ENCODE measurements at regions not wholly inside any gene's neighbourhood (a gene's known extent, or its start where the extent isn't known, plus 50 kb on each side); places are given as distances from the start of the nearest gene placed in this dataset.
"Not testable (repeated sequence)": the region's sequence is repeated elsewhere in the genome, so short reads cannot be mapped to it uniquely, and the experiment has no call there.

DNA sequence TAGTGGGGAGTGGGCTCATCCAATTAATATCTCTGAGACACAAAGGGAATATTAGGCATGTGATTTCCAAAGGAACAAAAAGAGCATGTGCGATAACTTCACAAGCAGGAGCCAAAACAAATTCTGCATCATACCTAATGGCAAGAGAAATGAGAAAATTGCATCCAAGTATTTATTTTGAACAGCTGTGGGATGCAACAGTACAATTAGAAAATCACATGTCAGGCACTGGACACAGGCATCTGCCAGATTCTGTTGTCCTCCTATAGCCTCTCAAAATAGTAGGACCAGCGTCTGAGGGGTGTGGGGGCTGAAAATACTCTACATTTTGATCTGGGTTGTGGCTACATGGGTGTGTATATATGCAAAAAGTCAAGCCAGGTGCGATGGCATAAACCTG is 66.3 kb downstream of the EDN1 start:
- TF ChIP-seq, protein P1, sequence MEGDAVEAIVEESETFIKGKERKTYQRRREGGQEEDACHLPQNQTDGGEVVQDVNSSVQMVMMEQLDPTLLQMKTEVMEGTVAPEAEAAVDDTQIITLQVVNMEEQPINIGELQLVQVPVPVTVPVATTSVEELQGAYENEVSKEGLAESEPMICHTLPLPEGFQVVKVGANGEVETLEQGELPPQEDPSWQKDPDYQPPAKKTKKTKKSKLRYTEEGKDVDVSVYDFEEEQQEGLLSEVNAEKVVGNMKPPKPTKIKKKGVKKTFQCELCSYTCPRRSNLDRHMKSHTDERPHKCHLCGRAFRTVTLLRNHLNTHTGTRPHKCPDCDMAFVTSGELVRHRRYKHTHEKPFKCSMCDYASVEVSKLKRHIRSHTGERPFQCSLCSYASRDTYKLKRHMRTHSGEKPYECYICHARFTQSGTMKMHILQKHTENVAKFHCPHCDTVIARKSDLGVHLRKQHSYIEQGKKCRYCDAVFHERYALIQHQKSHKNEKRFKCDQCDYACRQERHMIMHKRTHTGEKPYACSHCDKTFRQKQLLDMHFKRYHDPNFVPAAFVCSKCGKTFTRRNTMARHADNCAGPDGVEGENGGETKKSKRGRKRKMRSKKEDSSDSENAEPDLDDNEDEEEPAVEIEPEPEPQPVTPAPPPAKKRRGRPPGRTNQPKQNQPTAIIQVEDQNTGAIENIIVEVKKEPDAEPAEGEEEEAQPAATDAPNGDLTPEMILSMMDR (conservative IDR thresholded peaks at IDR 0.05; ENCODE audit: low read depth, low read length): no peak
- DNase-seq (ENCODE audit: low read depth): no peak

DNA sequence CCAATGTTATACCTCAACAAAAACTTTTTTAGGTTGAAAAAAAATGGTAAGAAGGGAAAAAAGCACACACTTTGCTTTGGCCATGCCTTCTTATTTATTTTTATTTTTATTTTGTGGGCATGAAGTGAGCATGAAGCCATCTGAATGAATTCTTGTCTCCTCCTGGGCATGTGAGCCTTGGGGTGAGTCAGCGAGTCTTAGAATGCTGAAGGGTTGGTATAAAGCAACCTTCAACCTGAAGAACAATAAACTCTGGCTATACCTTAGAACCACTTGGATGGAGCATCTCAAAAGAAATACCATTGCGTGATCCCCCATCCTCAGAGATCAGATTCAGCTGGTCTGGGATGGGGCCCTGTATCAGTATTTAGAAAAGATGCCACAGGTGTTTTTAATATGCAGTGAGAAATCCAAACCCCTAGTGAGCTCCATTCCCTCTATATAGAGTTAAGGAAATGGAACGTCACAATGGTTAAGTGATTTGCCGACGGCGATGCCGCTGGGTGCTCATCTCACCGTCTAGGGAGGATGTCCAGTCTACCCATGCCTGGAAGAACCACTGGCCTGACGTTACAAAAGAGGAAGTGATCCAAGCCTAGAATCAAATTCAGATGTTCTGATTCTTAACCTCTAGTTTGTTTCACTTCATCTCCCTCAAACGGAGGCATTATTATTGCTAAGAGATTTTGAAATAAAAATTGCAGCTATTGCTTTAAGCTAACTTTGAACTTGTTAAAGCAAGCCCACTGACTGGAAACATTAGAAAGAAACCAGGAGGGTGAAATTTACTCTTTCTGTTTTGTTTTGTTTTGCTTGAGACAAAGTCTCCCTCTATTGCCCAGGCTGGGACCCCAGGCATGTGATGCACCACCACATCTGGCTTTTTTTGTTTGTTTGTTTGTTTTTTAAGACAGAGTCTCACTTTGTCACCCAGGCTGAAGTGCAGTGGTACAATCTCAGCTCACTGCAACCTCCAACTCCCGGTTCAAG is 67.1 kb downstream of the EDN1 start:
- DNase-seq (ENCODE audit: low read depth): no peak
- no peak overlapping the region for H3K4me3 ChIP-seq (ENCODE audit: low read depth, low read length)
- TF ChIP-seq, protein P1 (conservative IDR thresholded peaks at IDR 0.05; ENCODE audit: low read depth, low read length): no peak

More for the DNA sequence above, 66.3 kb downstream of the EDN1 start:
- H3K4me3 ChIP-seq (ENCODE audit: low read depth, low read length): no peak overlapping the region

DNA sequence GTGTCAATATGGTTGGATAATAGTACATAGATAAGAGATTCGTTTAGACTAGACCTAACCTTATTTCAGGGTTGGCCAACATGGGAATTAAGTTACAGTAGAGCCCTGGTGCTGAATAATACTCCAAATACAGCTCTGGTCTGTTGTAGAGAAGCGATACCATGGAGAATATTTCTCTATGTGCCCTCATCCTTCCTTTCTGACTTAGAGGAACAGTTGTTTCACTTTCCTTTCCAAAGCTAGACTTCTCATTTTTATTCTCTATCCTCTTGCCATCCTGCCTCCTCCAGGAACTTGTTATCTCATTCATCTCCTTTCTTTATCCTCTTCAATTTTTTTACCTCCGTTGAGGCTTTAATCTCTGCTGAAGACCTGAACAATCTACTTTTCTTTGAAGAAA is 68.9 kb downstream of the EDN1 start:
- TF ChIP-seq, protein P1 (conservative IDR thresholded peaks at IDR 0.05; ENCODE audit: low read depth, low read length): no peak
- H3K4me3 ChIP-seq (ENCODE audit: low read depth, low read length): no peak overlapping the region
- DNase-seq (ENCODE audit: low read depth): no peak

DNA sequence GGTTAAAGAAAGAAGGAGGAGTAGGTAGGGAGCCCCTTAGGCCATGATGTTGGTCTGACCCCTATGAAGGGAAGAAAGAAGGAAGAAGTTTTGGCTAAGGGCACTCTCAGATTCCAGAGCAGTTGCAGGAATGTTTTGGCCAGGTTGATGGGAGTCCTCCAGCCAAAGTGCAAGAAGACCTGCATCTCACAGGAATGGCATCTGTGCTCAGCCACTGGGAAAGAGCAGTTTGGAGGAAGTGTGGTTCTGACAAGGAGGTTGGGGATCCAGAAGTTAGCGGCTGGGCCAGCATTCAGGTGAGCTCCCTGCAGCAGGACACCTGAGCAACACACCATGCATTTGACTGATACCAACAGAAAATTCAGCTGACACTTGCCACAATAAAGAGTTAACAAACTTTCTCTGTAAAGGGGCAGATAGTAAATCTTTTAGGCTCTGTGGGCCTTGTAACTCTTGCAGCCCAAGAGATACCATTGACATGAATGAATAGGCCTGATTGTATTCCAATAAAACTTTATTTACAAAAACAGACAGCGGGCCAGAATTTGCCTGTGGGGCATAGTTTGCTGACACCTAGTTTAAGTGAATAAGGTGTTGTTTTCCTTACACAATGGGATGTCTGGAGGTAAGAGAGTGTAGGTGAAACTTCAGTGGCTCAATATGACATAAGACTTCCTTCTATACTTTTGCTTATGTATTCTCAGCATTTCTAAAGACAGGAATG is 71.0 kb downstream of the EDN1 start:
- no peak overlapping the region for H3K4me3 ChIP-seq (ENCODE audit: low read depth, low read length)
- TF ChIP-seq, protein P1 (conservative IDR thresholded peaks at IDR 0.05; ENCODE audit: low read depth, low read length): no peak
- DNase-seq (ENCODE audit: low read depth): no peak

DNA sequence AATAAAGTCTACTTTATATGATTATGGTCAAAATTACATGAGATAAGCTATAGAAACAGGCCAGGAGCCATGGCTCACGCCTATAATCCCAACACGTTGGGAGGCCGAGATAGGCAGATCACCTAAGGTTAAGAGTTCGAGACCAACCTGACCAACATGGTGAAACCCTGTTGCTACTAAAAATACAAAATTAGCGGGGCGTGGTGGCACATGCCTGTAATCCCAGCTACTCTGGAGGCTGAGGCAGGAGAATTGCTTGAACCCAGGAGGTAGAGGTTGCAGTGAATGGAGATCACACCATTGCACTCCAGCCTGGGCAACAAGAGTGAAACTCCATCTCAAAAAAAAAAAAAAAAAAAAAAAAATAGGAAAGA is 73.1 kb downstream of the EDN1 start:
- not testable (repeated sequence) for H3K4me3 ChIP-seq (ENCODE audit: low read depth, low read length); DNase-seq (ENCODE audit: low read depth)

DNA sequence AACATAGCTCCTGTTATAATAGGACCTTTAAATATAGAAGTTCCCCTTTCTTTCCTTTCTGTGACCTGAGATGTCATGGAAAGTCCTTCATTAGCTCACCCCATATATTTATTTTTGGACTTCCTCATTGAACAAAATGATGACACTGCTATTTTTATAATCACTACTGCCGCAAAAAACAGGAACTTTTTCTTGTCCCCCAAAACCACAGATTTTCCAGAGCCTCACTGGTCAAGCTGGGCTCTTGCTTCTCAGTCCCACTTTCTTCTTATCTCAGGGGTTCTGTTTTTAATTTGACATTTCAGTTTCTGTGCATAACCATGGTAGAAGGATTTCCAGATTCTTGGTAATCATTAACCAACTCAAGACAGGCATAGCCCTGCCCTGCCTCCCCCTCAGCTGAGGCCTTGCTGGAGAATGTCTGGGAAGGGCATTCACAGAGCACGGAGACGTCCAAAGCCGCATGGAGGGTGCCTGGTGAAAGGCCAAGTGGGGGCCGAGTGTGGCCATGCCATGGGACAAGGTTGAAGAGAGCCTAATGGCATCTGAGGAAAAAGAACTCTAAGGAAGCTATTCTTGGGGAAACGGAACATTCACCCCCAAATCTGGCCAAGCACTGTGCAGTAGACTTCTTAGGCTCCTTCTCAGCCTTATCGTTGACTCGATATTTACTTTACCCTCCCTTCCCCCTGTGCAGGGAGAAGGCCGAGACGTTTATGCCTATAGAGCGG is 73.7 kb downstream of the EDN1 start:
- peak; percentile 85 for DNase-seq (ENCODE audit: low read depth)
- TF ChIP-seq, protein P1 (conservative IDR thresholded peaks at IDR 0.05; ENCODE audit: low read depth, low read length): no peak
- H3K4me3 ChIP-seq (ENCODE audit: low read depth, low read length): no peak overlapping the region

DNA sequence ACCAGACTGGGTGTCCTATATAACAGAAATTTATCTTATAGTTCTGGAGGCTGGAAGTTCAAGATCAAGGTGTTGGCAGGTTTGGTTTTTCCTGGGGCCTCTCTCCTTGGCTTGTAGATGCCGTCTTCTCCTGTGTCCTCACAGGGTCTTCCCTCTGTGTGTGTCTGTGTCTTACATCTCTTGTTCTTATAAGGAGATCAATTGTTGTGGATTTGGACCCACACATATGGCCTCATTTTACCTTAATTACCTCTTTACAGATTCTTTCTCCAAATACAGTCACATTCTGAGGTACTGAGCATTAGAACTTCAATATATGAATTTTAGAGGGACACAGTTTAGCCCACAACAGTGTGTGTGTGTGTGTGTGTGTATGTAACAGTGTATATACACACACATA is 74.5 kb downstream of the EDN1 start:
- H3K4me3 ChIP-seq (ENCODE audit: low read depth, low read length): no peak overlapping the region
- no peak for DNase-seq (ENCODE audit: low read depth)
- TF ChIP-seq, protein P1 (conservative IDR thresholded peaks at IDR 0.05; ENCODE audit: low read depth, low read length): no peak

Measured in epithelial cell of proximal tubule (primary cell).